Endodermal cell (in vitro differentiated cells): ENCODE measurements at regions not wholly inside any gene's neighbourhood (a gene's known extent, or its start where the extent isn't known, plus 50 kb on each side); places are given as distances from the start of the nearest gene placed in this dataset.

Experiments used
- DNase-seq: peaks from one replicate; pipeline ENCODE4 v3.0.0-alpha.2; 2017
- H3K27ac ChIP-seq: 2 replicates; pipeline ENCODE4 v1.5.1; 2013; ENCODE audit warnings: mild to moderate bottlenecking, low read depth, low read length, moderate library complexity
- H3K27me3 ChIP-seq: 2 replicates; pipeline ENCODE4 v1.6.1; 2013; ENCODE audit warnings: mild to moderate bottlenecking, low read length, moderate library complexity; ENCODE audit not compliant: insufficient read depth, control insufficient read depth, poor library complexity, severe bottlenecking
- H3K36me3 ChIP-seq: 2 replicates; pipeline ENCODE4 v1.7.0; 2013; ENCODE audit warnings: mild to moderate bottlenecking, low read length, moderate library complexity; ENCODE audit not compliant: control insufficient read depth, insufficient read depth
- H3K4me1 ChIP-seq: one replicate; pipeline ENCODE4 v1.7.0; 2013; ENCODE audit warnings: low read length; ENCODE audit not compliant: control insufficient read depth, insufficient read depth
- H3K4me3 ChIP-seq: 2 replicates; pipeline ENCODE4 v1.5.1; 2013; ENCODE audit warnings: mild to moderate bottlenecking, low read length, moderate library complexity
- H3K9ac ChIP-seq: 2 replicates; pipeline ENCODE4 v1.6.1; 2013; ENCODE audit warnings: mild to moderate bottlenecking, low read length, moderate library complexity; ENCODE audit not compliant: poor library complexity, severe bottlenecking; ENCODE audit errors: extremely low read depth
- H3K9me3 ChIP-seq: 2 replicates; pipeline ENCODE4 v1.6.1; 2013; ENCODE audit warnings: mild to moderate bottlenecking, low read length, moderate library complexity; ENCODE audit not compliant: control insufficient read depth
- H3K27ac Mint-ChIP-seq: 2 replicates; pipeline ENCODE4 v1.8.0; 2020; ENCODE audit warnings: mixed read lengths
- H3K27me3 Mint-ChIP-seq: 2 replicates; pipeline ENCODE4 v1.8.0; 2021; ENCODE audit warnings: mild to moderate bottlenecking, mixed read lengths; ENCODE audit not compliant: insufficient read depth
- H3K36me3 Mint-ChIP-seq: 2 replicates; pipeline ENCODE4 v1.8.0; 2020; ENCODE audit warnings: low read depth, mixed read lengths
- H3K4me1 Mint-ChIP-seq: 2 replicates; pipeline ENCODE4 v1.8.0; 2020; ENCODE audit warnings: mixed read lengths
- H3K4me3 Mint-ChIP-seq: 2 replicates; pipeline ENCODE4 v1.8.0; 2020; ENCODE audit warnings: mild to moderate bottlenecking, moderate library complexity, mixed read lengths
- H3K9me3 Mint-ChIP-seq: 2 replicates; pipeline ENCODE4 v1.8.0; 2020; ENCODE audit warnings: mild to moderate bottlenecking, mixed read lengths
- CTCF ChIP-seq: fragments of 200-600 bp; sonication (generic); conservative IDR thresholded peaks from 2 replicates; pipeline ENCODE4 v1.5.0; 2021; ENCODE audit warnings: antibody characterized with exemption, mild to moderate bottlenecking
- WGBS, 2 experiments: methylation state at CpG; one replicate each; pipeline versions ENCODE4 v1.1.5 to v1.1.7; 2013; ENCODE audit warnings: missing lambda C conversion rate in 2 of 2, mixed read lengths in 1 of 2; ENCODE audit not compliant: insufficient coverage in 1 of 2, insufficient read length in 1 of 2; 5-methylcytosine and 5-hydroxymethylcytosine counted together

- no peak for DNase-seq
- H3K27ac ChIP-seq, result no peak overlapping the region
- H3K4me3 Mint-ChIP-seq, result no peak overlapping the region
- H3K36me3 ChIP-seq, result no peaks in the 10 kb centered on the region
- 91 to 94% methylated on average over 1 to 2 of the region's 2 CpGs for WGBS, 2 experiments
- H3K27me3 ChIP-seq, result no peaks in the 10 kb centered on the region
- peaks cover 7% of the 10 kb centered on the region for H3K4me1 ChIP-seq
- H3K9ac ChIP-seq, result no peak overlapping the region
- TF ChIP-seq CTCF, result no peak
- no peaks in the 10 kb centered on the region for H3K36me3 Mint-ChIP-seq
- peaks cover 5% of the 10 kb centered on the region for H3K9me3 ChIP-seq
- H3K27ac Mint-ChIP-seq, result no peak overlapping the region
- no peak overlapping the region for H3K4me3 ChIP-seq
- H3K9me3 Mint-ChIP-seq, result no peaks in the 10 kb centered on the region
- H3K27me3 Mint-ChIP-seq, result no peaks in the 10 kb centered on the region
- H3K4me1 Mint-ChIP-seq, result peaks cover 5% of the 10 kb centered on the region
These were observed 345.3 kb downstream of the SPRY1 start for GRCh38 chr4:123741906-123742305.

GRCh38 chr4:123743848-123744247, 347.3 kb downstream of the SPRY1 start:
- no peaks in the 10 kb centered on the region for H3K27me3 Mint-ChIP-seq

GRCh38 chr4:123744664-123745290, 348.2 kb downstream of the SPRY1 start:
- 76 to 90% methylated on average over 4 to 8 of the region's 8 CpGs for WGBS, 2 experiments
- no peaks in the 10 kb centered on the region for H3K27me3 Mint-ChIP-seq
- H3K27ac ChIP-seq, result no peak overlapping the region

More at GRCh38 chr4:123743848-123744247, 347.3 kb downstream of the SPRY1 start:
- Histone ChIP-seq H3K36me3 (no peaks in the 10 kb centered on the region), H3K4me1 (peaks cover 7% of the 10 kb centered on the region), H3K4me3 (no peak overlapping the region), H3K27me3 (no peaks in the 10 kb centered on the region), H3K9me3 (peaks cover 5% of the 10 kb centered on the region), H3K9ac (no peak overlapping the region), H3K27ac (no peak overlapping the region)
- H3K9me3 Mint-ChIP-seq, result no peaks in the 10 kb centered on the region
- no peak overlapping the region for H3K4me3 Mint-ChIP-seq
- no peak for TF ChIP-seq CTCF
- peaks cover 12% of the 10 kb centered on the region for H3K4me1 Mint-ChIP-seq
- no peak for DNase-seq
- no peak overlapping the region for H3K27ac Mint-ChIP-seq
- no peaks in the 10 kb centered on the region for H3K36me3 Mint-ChIP-seq

More at GRCh38 chr4:123744664-123745290, 348.2 kb downstream of the SPRY1 start:
- TF ChIP-seq CTCF, result no peak
- no peak for DNase-seq
- no peak overlapping the region for H3K9ac ChIP-seq
- peaks cover 5% of the 10 kb centered on the region for H3K9me3 ChIP-seq
- Mint-ChIP-seq H3K36me3 (no peaks in the 10 kb centered on the region), H3K9me3 (no peaks in the 10 kb centered on the region), H3K4me3 (no peak overlapping the region), H3K4me1 (peaks cover 19% of the 10 kb centered on the region), H3K27ac (peak overlapping the region; percentile 44)
- no peak overlapping the region for H3K4me3 ChIP-seq
- no peaks in the 10 kb centered on the region for H3K36me3 ChIP-seq
- peaks cover 12% of the 10 kb centered on the region for H3K4me1 ChIP-seq
- H3K27me3 ChIP-seq, result no peaks in the 10 kb centered on the region
